ENCODE measurements at regions not wholly inside any gene's neighbourhood (a gene's known extent, or its start where the extent isn't known, plus 50 kb on each side); places are given as distances from the start of the nearest gene placed in this dataset.

DNA sequence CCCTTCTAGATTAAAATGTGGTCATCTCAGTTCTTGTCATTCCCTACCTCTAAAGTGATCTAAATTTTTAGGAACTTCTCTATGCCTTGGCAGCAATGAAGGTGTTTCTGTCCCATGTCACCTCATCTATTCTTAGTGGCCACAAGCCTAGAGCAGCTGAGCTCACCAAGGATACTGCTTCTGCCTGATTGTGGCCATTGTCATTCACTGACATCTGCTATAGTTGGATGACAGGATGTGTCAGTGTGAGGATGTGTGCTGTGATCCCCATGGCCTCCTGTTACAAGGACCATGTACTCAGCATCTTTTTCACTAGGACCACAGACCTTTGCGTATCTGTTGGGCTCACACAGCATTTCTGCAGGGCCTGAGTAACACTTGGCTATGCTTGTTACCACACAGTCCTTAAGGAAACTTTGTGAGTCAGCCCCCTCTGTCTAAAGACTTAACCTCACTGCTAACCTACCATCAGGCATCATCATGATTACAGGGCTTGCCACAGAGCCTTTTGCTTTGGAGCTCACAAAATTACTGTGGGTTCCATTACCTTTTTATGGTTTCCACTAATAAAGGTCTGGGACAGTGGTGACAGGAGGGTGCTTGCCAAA, 421.0 kb downstream of the ADAM29 start:
- TF ChIP-seq GATA1 (IDR thresholded peaks at IDR 0.05; ENCODE audit: low read depth, low read length), result no peak
- no peak for TF ChIP-seq POLR2A (IDR thresholded peaks at IDR 0.05; ENCODE audit: low read length)
- no peak for DNase-seq

DNA sequence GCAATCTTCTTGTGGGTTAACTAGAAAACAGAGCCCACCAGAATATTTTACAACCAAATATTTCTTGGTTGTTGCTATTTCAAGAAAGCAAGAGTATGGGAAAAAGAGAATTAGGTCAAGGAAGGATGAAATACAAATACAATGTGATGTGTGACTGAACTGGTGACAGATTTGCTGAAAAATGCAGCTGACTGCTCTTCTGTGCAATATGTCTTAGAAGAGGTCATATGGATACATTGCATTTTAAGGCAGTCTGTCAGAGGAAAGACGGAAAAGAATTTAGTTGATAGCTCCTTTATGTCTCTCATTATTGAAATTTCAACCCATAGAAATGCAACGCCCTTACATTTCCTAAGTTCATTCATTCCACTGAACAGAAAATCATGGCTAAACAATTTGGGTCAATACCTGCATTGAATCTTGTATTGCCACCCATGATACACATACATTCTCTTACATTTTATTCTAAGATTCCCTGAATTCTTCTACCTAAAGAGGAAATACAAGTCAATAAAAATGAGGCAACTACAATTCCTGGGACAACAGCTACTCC, 423.1 kb downstream of the ADAM29 start:
- no peak for DNase-seq
- no peak for TF ChIP-seq GATA1 (IDR thresholded peaks at IDR 0.05; ENCODE audit: low read depth, low read length)
- TF ChIP-seq POLR2A (IDR thresholded peaks at IDR 0.05; ENCODE audit: low read length), result no peak

DNA sequence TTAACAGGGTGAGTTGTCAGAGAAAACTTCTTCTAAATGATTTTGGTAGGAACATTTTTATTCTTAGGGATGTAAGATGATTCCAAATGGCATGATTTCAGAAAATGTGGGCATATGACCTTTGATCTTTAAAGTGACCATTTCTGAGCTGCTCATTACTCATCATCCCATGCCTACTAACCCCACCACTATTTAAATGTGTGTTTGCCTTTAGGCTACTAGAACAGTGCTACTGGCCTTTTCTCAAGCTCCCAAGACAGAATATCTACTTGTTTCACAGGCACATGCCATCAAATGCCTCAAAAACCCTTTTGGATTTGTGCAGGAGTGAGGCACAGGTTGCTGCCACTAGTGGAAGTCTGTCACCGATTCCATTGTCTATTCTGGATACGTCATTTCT, 428.2 kb downstream of the ADAM29 start:
- no peak for DNase-seq
- TF ChIP-seq POLR2A (IDR thresholded peaks at IDR 0.05; ENCODE audit: low read length), result no peak
- TF ChIP-seq GATA1 (IDR thresholded peaks at IDR 0.05; ENCODE audit: low read depth, low read length), result no peak

DNA sequence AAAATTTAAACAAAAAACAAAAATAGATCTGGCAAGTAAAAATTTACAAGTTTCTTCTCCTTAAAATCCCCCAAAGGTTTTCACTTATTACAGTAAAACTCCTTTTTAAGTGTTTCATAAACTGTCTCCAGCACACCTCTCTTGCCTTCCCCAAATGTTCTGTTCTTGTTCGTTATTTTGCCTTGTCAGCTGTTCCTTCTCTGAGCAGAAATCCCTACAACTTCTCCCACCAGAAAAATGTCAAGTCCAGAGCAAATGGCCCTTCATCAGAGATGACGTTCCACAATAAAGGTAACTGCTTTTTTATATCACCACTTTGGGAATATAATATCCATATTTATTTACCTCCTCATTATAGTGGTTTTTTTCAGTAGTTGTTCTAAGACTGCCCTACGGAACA, 432.1 kb downstream of the ADAM29 start:
- DNase-seq, result no peak
- TF ChIP-seq GATA1 (IDR thresholded peaks at IDR 0.05; ENCODE audit: low read depth, low read length), result no peak
- no peak for TF ChIP-seq POLR2A (IDR thresholded peaks at IDR 0.05; ENCODE audit: low read length)

DNA sequence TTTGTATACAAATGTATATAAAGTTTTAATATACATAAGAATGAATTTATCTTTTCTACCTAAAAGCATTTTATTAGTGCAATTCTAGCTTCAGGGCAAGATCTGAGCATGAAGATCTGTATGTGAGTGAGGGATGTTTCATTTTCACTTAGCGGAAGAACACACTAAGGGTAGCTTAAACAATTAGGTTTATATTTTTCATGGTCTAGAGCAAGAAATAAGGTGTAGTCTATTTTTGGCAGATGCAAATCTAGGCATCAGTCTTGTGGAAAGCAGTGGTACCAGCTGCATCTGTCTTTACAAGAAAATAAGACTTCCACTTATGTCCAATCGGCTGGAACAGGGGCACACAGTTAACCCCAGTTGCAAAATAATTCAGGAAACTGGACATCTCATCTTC, 433.3 kb downstream of the ADAM29 start:
- no peak for DNase-seq
- TF ChIP-seq GATA1 (IDR thresholded peaks at IDR 0.05; ENCODE audit: low read depth, low read length) (no peak), POLR2A (IDR thresholded peaks at IDR 0.05; ENCODE audit: low read length) (no peak)

DNA sequence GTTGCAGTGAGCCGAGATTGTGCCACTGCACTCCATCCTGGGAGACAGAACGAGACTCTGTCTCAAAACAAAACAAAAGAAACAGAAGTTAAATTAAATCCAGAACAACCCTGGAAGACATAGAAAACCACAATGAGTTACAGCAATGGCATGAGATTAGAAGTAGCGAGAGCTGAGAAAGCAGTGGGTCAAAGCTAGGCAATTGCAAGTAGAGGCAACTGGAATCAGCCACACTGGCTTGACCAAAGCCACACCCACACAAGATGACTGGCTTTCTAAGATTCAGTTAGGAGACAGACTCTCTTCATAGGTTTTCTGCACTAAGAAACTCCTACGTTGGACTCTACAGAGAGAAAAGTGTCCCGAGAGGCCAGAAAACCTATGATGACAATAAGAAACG, 443.0 kb downstream of the GPM6A start:
- DNase-seq, result no peak
- TF ChIP-seq GATA1 (IDR thresholded peaks at IDR 0.05; ENCODE audit: low read depth, low read length) (no peak), POLR2A (IDR thresholded peaks at IDR 0.05; ENCODE audit: low read length) (no peak)

DNA sequence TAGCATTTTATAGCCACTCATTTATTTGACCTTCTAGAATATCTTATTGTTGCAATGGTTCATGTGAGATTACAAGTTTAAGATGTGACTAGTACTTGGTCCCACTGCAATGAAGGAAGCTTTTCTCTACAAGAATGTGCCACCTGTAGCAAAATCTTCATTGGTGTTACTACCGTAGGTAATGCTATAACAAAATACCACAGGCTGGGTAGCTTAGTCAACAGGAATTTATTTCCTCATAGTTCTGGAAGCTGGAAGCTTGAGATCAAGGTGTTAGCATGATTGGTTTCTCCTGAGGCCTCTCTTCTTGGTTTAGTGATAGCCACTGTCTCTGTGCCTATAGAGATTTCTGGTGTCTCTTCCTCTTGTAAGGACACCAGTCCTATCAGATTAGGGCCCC, 441.0 kb downstream of the GPM6A start:
- DNase-seq, result no peak

DNA sequence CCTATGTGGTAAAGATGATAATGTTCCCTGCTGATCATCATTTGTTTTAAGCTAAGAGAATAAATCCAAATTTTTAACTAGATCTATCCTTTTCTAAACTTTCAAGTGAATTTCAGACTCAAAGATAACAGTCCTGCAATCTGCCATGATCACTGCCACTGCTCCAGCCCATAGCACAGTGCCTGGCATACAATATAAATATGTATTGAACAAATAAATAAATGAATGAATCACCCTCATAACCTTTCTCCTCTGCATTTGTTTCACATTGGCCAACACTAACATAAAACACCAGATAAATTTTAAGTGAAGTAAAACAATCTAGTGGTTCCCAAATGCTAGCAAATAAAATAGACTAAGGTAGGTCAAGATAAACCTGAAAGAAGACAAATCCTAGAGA, 439.0 kb downstream of the GPM6A start:
- no peak for TF ChIP-seq GATA1 (IDR thresholded peaks at IDR 0.05; ENCODE audit: low read depth, low read length)
- TF ChIP-seq POLR2A (IDR thresholded peaks at IDR 0.05; ENCODE audit: low read length), result no peak
- no peak for DNase-seq

More for the DNA sequence above, 441.0 kb downstream of the GPM6A start:
- TF ChIP-seq GATA1 (IDR thresholded peaks at IDR 0.05; ENCODE audit: low read depth, low read length) (no peak), POLR2A (IDR thresholded peaks at IDR 0.05; ENCODE audit: low read length) (no peak)

DNA sequence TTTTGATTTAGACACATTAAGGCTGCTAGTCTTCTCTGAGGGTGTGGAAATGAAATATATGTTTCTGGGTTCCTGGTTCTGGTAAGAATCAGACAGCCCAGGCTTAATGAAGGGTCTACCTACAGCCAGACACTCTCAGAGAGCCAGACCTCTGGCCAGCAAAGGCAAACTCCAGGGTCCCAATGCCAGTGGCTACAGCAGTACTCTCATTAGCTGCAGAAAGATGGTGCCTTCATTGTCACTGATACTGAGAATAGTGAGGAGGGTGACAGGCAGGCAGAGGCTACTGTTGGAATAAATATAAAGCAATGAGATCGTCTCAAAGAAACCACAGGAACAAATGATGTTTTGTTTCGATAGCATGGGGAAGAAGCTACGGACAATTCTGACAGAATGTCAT, 437.6 kb downstream of the GPM6A start:
- DNase-seq, result no peak
- TF ChIP-seq GATA1 (IDR thresholded peaks at IDR 0.05; ENCODE audit: low read depth, low read length) (no peak), POLR2A (IDR thresholded peaks at IDR 0.05; ENCODE audit: low read length) (no peak)

DNA sequence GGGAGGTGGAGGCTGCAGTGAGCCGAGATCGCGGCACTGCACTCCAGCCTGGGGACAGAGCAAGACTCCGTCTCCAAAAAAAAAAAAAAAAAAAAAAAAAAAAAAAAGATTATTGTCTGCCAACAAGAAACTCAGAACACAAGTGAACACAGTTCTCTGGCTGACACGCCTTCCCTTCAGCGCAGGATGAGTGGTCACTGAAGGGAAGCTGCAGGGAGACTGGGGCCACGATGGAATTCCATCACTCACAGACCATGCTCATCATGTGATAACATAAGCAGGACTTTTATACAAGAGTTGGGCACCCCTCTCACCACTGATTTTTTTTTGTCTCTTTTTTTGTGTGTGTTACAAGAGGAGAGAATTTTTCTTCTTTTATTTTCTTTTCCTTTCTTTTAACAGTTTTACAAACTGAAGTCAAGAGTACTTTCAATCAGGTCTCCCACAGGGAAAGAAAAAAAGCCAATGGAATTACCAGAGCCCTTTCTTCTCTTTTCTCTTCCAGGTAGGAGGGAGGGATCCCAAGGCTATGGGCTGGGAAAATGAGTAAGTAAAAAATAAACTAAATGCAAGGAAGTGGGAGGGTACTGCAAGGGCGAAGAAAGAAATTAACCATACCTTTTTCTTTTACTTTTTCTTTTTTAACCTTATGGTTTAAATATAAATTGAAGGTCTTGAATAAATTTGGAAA, 435.6 kb downstream of the GPM6A start:
- no peak for DNase-seq
- TF ChIP-seq POLR2A (IDR thresholded peaks at IDR 0.05; ENCODE audit: low read length) (no peak), GATA1 (IDR thresholded peaks at IDR 0.05; ENCODE audit: low read depth, low read length) (no peak)

DNA sequence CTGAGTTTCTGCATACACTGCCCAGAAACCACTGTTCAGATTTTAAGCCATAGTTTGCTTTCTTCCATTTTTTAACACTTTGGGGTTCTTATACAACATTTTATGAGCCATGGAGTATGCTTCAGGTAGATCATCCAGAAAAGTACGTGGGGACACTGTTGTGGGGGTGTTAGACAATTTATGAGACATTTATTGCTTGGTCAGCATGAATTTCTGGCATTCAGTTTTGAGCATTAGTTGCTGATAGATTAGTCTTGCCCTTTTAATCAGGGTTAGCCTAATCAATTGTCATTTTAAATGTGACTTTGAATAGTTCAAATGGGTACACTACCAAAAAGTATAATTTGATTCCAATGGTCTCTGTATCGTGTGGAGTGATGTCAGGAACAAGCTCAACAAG, 434.9 kb downstream of the GPM6A start:
- TF ChIP-seq GATA1 (IDR thresholded peaks at IDR 0.05; ENCODE audit: low read depth, low read length), result no peak
- no peak for TF ChIP-seq POLR2A (IDR thresholded peaks at IDR 0.05; ENCODE audit: low read length)
- no peak for DNase-seq

DNA sequence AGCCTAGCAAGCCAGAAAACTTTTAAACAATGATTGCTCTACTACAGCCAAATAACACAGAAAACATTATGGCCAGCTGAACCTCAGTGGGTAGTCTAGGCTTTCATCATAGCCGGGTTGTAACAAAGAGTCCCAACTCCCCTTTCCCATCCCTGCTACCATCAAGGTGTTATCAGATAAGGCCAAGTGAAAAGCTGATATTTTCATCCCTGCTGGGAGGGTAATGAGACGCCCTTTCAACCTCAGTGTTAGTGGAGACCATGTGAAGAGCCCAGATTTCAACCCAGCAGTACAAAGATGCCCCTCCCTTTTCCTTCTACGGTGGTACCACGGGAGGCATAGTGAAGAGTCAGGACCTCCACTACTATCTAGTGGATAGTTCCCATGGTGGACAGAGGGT, 433.7 kb downstream of the GPM6A start:
- TF ChIP-seq POLR2A (IDR thresholded peaks at IDR 0.05; ENCODE audit: low read length) (no peak), GATA1 (IDR thresholded peaks at IDR 0.05; ENCODE audit: low read depth, low read length) (no peak)
- DNase-seq, result no peak

DNA sequence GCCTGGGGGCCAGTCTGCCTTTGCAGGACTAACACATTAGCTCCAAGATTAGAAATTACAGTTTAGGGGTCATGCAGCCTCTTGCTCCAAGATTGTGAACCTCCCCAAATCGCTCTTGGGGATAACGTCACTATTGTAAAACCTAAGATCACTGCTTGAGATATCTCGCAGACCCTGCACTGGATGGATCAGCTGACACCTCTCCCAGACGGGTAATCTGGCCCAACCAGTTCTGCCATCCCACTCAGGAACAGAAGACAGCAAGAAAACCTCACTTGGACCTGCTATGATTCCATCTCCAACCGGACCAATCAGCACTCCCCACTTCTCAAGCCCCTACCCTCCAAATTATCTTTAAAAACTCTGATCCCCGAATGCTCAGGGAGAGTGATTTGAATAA, 431.2 kb downstream of the GPM6A start:
- TF ChIP-seq GATA1 (IDR thresholded peaks at IDR 0.05; ENCODE audit: low read depth, low read length), result no peak
- TF ChIP-seq POLR2A (IDR thresholded peaks at IDR 0.05; ENCODE audit: low read length), result no peak
- DNase-seq, result no peak

DNA sequence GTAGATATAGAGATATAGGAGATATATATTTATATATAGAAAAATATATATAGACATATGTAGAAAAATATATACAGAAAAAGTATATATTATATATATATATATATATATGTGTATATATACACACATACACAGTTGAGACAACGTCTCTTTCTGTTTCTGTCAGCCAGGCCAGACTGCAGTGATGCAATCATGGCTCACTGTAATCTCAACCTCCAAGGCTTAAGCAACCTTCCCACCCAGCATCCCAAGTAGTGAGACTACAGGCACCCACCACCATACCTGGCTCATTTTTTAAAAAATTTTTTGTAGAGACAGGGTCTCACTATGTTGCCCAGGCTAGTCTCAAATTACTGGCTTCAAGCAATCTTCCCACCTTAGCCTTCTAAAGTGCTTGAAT, 426.3 kb downstream of the GPM6A start:
- TF ChIP-seq POLR2A (IDR thresholded peaks at IDR 0.05; ENCODE audit: low read length) (no peak), GATA1 (IDR thresholded peaks at IDR 0.05; ENCODE audit: low read depth, low read length) (no peak)
- DNase-seq, result no peak

Measured in erythroblast (primary cell).